Stimulated activated CD8-positive, alpha-beta memory T cell treated with anti-CD3 and anti-CD28 coated beads, Interleukin-12 subunit alpha, Interleukin-12 subunit beta, amount 100 ng/mL, for 24 hours (primary cell): ENCODE measurements at regions not wholly inside any gene's neighbourhood (a gene's known extent, or its start where the extent isn't known, plus 50 kb on each side); places are given as distances from the start of the nearest gene placed in this dataset.
"Not testable (repeated sequence)": the region's sequence is repeated elsewhere in the genome, so short reads cannot be mapped to it uniquely, and the experiment has no call there.

ENCODE experiments used
- DNase-seq: peaks from one replicate; pipeline ENCODE4 v3.0.0-alpha.2; 2020; ENCODE audit errors: extremely low read depth

GRCh38 chr9:106220415-106220814 is 526.1 kb downstream of the TMEM38B start:
- DNase-seq, result no peak

GRCh38 chr9:106228861-106229260 is 534.5 kb downstream of the TMEM38B start:
- no peak for DNase-seq

GRCh38 chr9:106233116-106233515 is 538.8 kb downstream of the TMEM38B start:
- no peak for DNase-seq

DNA sequence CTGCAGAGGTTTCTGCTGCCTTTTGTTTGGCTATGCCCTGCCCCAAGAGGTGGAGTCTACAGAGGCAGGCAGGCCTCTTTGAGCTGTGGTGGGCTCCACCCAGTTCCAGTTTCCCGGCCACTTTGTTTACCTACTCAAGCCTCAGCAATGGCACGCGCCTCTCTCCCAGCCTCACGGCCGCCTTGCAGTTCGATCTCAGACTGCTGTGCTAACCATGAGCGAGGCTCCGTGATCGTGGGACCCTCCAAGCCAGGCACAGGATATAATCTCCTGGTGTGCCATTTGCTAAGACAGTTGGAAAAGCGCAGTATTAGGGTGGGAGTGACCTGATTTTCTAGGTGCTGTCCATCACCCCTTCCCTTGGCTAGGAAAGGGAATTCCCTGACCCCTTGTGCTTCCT is 566.6 kb downstream of the TMEM38B start:
- not testable (repeated sequence) for DNase-seq

GRCh38 chr9:106277966-106278365 is 583.6 kb downstream of the TMEM38B start:
- no peak for DNase-seq

DNA sequence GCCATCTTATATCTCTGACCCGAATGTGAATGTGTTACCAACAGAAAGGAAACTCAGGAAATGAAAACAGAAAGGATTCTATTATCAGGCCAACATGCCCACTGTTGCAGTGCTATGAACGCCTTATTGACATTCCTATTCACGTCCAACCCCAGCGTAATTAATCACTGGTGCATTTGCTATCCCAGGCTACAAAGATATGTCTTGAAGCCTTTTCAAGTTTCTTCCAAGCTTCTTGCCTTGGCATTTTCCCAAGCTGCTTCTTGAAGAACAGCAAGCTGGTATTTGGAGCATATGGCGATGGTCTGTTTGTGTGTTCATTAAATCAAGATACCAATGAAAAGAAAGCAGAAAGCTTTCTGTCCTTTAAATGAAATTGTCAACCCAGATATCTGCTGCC is 579.2 kb upstream of the ZNF462 start:
- no peak for DNase-seq

DNA sequence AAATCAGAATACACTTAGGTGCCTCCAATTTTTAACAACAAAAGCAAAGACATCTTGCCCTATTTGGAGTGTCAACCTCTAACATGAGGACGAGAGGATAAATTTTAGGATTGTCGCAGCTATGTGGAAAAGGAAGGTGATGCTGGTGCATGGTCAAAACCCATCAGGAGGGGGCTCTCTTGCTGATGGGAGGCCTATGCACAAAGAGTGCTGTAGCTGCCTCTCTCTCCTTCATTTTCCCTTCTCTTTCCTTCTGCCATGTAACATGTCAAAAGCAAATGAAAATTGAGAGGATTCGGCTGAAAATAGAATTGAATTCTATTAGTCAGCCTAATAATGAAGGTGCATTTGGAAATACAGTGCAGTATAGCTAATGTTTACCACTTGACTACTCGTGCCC is 578.7 kb upstream of the ZNF462 start:
- DNase-seq, result no peak

- no peak for DNase-seq
These were observed 576.7 kb upstream of the ZNF462 start for GRCh38 chr9:106286249-106286648.

DNA sequence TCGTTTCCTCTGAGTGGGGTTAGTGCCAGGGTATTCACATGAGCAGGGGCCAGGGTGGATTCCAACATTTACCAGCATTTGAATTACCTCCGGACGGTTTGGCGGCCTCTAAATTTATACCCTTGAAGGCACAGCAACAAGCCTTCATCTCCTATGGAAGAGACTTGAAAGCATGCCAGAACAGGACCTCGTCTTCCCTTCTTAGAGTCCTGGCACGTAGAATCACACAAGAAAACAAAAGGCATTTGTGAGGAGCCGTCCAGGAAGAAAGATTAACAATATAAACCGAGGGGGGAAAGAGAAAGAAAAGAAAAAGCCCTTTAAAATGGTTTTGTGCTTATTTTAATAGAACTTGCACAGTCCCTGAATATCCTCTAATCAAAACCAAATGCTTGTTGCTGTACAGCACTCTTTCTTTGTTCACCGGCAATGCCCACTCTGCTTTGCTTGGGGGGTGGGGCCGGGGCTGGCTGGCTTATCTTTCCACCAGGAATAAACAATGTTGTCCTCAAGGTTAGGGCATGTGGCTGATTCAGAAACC is 575.8 kb upstream of the ZNF462 start:
- no peak for DNase-seq

DNA sequence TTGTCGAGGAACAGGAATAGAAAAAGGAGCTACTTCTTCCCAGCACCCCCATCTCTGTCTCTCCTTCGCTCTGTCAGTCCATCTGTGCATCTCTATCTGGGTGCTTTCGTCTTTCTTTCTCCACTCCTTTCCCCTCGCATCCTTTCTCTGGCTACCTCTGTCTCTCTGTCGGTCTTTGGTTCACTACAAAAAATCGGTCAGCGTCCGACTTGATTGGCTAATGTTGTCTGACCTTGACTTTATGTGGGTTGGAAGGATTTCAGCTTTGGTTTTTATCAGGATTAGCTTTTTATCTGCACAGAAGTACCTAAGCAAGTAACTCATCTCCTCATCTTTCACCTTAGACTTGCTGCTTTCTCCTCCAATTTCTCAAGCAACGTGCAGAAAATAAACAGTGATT is 575.2 kb upstream of the ZNF462 start:
- DNase-seq, result no peak

- no peak for DNase-seq
These were observed 574.3 kb upstream of the ZNF462 start for GRCh38 chr9:106288689-106289088.

DNA sequence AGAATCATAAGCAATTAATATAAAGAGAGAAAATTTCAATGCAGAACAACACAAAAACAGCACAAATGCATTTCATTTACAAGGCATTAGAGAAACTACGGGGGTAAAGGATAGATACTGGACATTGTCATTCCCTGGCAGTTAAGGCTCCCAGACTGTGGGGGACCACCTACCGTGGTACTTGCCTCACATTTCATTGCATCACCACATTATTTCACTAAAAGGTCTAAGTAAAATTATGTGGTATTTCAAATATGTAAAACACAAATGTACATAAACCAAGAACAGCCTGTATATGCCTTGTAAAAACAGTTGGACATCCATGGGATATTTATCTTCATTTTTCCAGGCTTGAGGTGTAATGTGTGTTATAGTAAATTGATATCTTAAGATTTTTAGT is 571.2 kb upstream of the ZNF462 start:
- no peak for DNase-seq

GRCh38 chr9:106296426-106296825 is 566.5 kb upstream of the ZNF462 start:
- no peak for DNase-seq

DNA sequence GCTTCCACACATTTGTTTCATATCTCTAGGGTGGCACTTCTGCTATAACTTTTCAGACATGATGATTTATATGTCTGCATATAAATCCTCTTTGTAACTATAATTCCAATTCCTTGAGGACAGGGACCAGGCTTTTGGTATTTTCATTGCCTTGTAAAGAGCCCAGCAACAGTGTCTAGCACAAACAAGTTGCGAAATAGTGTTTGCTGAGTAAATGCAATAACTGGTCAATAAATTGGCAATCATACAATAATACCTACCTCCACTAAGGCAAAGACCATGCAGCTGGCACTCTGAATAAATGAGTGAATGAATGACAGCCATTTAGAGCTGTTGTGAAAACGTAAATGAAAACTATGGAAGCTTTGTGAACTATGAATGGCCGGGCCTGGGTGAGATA is 564.0 kb upstream of the ZNF462 start:
- DNase-seq, result no peak

DNA sequence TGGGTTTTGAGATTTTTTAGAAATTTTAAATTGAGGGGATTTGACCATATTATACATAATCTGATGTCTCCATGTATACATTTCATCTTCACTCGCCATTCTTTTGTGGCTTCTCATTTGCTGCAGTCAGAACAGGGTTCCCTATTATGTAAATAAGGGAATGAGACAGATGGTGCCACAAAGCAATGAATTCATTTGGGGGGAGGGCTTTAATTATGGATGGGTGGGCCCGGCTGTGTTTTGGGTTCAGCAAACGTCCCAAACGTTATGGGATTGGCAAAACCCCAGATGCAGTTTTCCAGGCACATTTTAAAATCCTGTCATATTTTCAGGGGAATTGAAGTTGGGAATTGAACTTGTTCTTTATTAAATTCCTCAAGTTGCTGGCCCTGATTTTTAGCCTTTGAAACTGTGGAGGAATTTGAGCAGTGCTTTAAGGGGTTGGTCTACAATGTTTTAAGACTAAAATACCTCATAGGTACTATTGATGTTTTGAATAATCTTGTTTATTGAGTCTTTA is 558.5 kb upstream of the ZNF462 start:
- DNase-seq, result no peak

DNA sequence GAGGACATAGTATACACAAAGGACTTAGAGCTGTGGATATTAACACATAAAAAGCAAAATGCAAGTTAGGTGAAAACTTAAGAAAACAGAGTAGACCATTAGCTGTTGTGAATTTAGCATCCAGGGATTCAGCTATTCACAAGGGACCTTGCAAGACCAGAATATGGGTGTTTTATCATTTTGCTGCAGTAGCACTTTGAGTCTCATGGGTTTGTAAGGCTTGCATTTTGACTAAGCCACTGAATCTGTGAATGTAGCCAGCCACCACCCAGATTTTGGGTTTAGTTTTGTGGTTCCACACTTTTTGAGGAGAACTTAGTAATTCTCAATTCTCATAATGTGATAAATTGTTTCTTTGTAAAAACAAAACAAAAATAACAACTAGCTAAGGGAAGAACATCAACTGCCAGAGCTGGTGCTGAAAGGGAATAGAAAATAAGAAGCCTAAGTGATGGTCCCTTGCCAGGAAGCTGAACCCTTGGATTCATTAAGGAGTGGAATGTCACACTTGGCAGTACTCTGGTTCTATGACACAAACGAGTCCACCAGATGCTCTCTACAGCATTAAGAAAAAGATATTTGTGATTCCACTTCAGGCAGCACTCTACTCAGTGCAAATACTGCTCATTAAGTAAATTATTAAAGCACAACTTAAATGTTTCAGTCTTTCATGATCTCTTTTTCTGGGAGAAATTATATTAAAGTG is 557.4 kb upstream of the ZNF462 start:
- no peak for DNase-seq

- DNase-seq, result no peak
These were observed 555.3 kb upstream of the ZNF462 start for GRCh38 chr9:106307670-106308069.

- DNase-seq, result no peak
These were observed 553.0 kb upstream of the ZNF462 start for GRCh38 chr9:106309925-106310324.

DNA sequence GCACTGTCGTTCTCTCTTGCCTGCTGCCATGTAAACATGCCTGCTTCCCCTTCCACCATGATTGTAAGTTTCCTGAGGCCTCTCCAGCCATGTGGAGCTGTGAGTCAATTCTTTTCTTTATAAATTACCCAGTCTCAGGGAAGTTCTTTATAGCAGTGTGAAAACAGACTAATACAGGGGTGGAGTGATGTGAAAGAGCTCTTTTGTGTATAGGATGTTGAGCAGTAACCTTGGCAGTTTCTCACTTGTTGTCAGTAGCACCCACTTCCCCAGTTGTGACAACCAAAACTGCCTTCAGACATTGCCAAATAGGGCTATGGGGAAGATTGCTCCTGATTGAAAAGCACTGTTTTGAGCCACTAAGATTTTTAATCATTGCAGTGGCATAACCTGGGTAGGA is 552.2 kb upstream of the ZNF462 start:
- no peak for DNase-seq

- DNase-seq, result no peak
These were observed 550.1 kb upstream of the ZNF462 start for GRCh38 chr9:106312906-106313305.

- DNase-seq, result no peak
These were observed 548.5 kb upstream of the ZNF462 start for GRCh38 chr9:106314476-106314875.

DNA sequence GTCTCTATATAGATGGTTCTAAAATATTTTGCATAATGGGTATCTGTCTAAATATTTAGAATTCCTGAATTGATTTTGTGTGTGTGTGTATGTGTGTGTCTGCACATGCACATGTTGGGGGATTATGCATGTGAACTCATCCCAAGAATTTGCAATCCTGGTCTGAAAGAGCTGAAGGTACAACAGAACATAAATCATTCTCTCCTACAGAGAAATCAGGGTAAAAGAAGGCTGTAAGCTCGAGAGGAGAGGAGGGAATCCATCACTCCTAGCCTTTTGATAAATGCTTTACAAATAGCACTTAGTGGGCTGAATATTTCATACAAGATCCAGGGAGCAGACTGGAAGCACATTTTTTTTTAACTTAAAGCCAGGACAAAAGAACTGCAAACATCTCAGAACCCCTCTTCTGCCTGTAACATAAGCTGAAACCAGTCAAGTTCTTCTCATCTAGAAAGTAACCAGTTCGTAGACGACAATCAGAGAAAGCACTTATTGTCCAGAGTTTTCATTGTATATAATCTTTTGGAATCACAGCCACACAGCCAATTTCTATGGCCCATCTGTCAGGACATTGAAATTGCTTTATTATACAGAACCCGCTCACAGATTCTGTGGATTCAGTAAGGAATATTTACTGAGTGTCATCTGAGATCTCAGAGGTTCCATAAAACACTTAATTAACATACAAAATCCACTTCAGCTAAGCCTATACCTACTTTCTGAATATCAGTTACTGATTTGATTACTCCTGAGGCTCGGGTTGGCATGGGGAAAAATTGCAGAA is 541.4 kb upstream of the ZNF462 start:
- no peak for DNase-seq

GRCh38 chr9:106322706-106323245 is 540.2 kb upstream of the ZNF462 start:
- no peak for DNase-seq
